IMR-90 (cell line): ENCODE measurements at regions not wholly inside any gene's neighbourhood (a gene's known extent, or its start where the extent isn't known, plus 50 kb on each side); places are given as distances from the start of the nearest gene placed in this dataset.

Experiments used
- ATAC-seq: fragments of 200-7000 bp; cut with Tn5 transposase; 2 replicates; pipeline ENCODE4 v1.9.1; 2020; ENCODE audit warnings: low read depth, mild to moderate bottlenecking, moderate library complexity
- BruUV-seq: library from RNA; stranded (reverse); fragments of 400-500 nt; replicated peaks from 2 replicates; lab custom pipeline; 2021; lab: Mats Ljungman, UMichigan
- CTCF ChIA-PET: fragments of 300-600 bp; formaldehyde crosslinking; extraction: SDS; loops from one replicate; lab custom pipeline; 2021; ENCODE audit warnings: antibody characterized with exemption; lab: Yijun Ruan, JAX
- POLR2A ChIA-PET: fragments of 300-600 bp; sonication (Branson Sonifier 250); formaldehyde crosslinking; loops from one replicate; lab custom pipeline; 2022; ENCODE audit warnings: antibody characterized with exemption; ENCODE audit not compliant: unreplicated experiment; lab: Charles Lee
- DNase-seq: peaks from one replicate; pipeline ENCODE4 v3.0.0; 2013
- H2AFZ ChIP-seq: replicated peaks from 2 replicates; pipeline ENCODE3; 2013; ENCODE audit warnings: low read length, mild to moderate bottlenecking; ENCODE audit not compliant: poor library complexity
- H2AK5ac ChIP-seq: 2 replicates; pipeline ENCODE4 v1.6.1; 2013; ENCODE audit warnings: low read depth, low read length, inconsistent platforms
- H2AK9ac ChIP-seq: replicated peaks from 2 replicates; pipeline ENCODE3; 2013; ENCODE audit warnings: mild to moderate bottlenecking, low read depth, low read length, moderate library complexity; ENCODE audit not compliant: poor library complexity
- H2BK120ac ChIP-seq: 2 replicates; pipeline ENCODE4 v1.6.1; 2013; ENCODE audit warnings: low read depth, low read length, inconsistent platforms
- H2BK15ac ChIP-seq: 3 replicates; pipeline ENCODE4 v1.6.1; 2013; ENCODE audit warnings: low read depth, low read length, inconsistent platforms
- H2BK20ac ChIP-seq: 2 replicates; pipeline ENCODE4 v1.6.1; 2013; ENCODE audit warnings: low read depth, mild to moderate bottlenecking, inconsistent platforms, low read length, moderate library complexity
- H2BK5ac ChIP-seq: 2 replicates; pipeline ENCODE4 v1.6.1; 2013; ENCODE audit warnings: mild to moderate bottlenecking, low read depth, low read length, inconsistent platforms; ENCODE audit not compliant: poor library complexity, severe bottlenecking
- H3K14ac ChIP-seq: replicated peaks from 2 replicates; pipeline ENCODE4 v1.6.1; 2013; ENCODE audit warnings: low read depth, low read length, inconsistent platforms
- H3K18ac ChIP-seq: 2 replicates; pipeline ENCODE4 v1.6.1; 2013; ENCODE audit warnings: low read depth, low read length, control low read depth
- H3K23ac ChIP-seq: 2 replicates; pipeline ENCODE4 v1.6.1; 2013; ENCODE audit warnings: low read depth, low read length, inconsistent platforms
- H3K27ac ChIP-seq: 2 replicates; pipeline ENCODE4 v1.5.1; 2013; ENCODE audit warnings: mild to moderate bottlenecking, control low read depth, low read length; ENCODE audit not compliant: insufficient read depth
- H3K27me3 ChIP-seq: 2 replicates; pipeline ENCODE4 v1.6.1; 2013; ENCODE audit warnings: low read length; ENCODE audit not compliant: control insufficient read depth, insufficient read depth
- H3K36me3 ChIP-seq: 2 replicates; pipeline ENCODE4 v1.6.1; 2013; ENCODE audit warnings: low read length, mixed read lengths; ENCODE audit not compliant: control insufficient read depth, insufficient read depth
- H3K4ac ChIP-seq: 2 replicates; pipeline ENCODE4 v1.6.1; 2013; ENCODE audit warnings: low read depth, low read length, inconsistent platforms
- H3K4me1 ChIP-seq: 2 replicates; pipeline ENCODE4 v1.6.1; 2013; ENCODE audit warnings: low read length, mixed read lengths; ENCODE audit not compliant: control insufficient read depth, insufficient read depth
- H3K4me2 ChIP-seq: 2 replicates; pipeline ENCODE4 v1.6.1; 2013; ENCODE audit warnings: low read depth, mild to moderate bottlenecking, control low read depth, low read length, moderate library complexity
- H3K4me3 ChIP-seq: 2 replicates; pipeline ENCODE4 v1.5.1; 2013; ENCODE audit warnings: low read depth, mild to moderate bottlenecking, control low read depth, low read length, moderate library complexity; ENCODE audit not compliant: insufficient read depth
- H3K56ac ChIP-seq: 2 replicates; pipeline ENCODE4 v1.6.1; 2013; ENCODE audit warnings: low read length, inconsistent platforms; ENCODE audit not compliant: insufficient read depth; ENCODE audit errors: extremely low read depth
- H3K79me1 ChIP-seq, 2 experiments: 2 replicates each; pipeline ENCODE4 v1.6.1; 2013; ENCODE audit warnings: low read length in 2 of 2, inconsistent platforms in 1 of 2, low read depth in 1 of 2
- H3K9ac ChIP-seq: 2 replicates; pipeline ENCODE4 v1.6.1; 2013; ENCODE audit warnings: low read depth, low read length, control low read depth
- H3K9me1 ChIP-seq: 2 replicates; pipeline ENCODE4 v1.6.1; 2013; ENCODE audit warnings: low read length, inconsistent platforms; ENCODE audit not compliant: insufficient read depth
- H3K9me3 ChIP-seq: 2 replicates; pipeline ENCODE4 v1.6.1; 2013; ENCODE audit warnings: low read length; ENCODE audit not compliant: control insufficient read depth, insufficient read depth
- H4K20me1 ChIP-seq: 2 replicates; pipeline ENCODE4 v1.6.1; 2013; ENCODE audit warnings: low read length, inconsistent platforms; ENCODE audit not compliant: insufficient read depth
- H4K5ac ChIP-seq: 2 replicates; pipeline ENCODE4 v1.6.1; 2013; ENCODE audit warnings: mild to moderate bottlenecking, low read depth, low read length, control low read depth
- H4K8ac ChIP-seq, 2 experiments: 2 replicates each; pipeline ENCODE4 v1.6.1; 2013; ENCODE audit warnings: low read depth in 2 of 2, low read length in 2 of 2, control low read depth in 1 of 2, inconsistent platforms in 1 of 2
- H4K91ac ChIP-seq: 2 replicates; pipeline ENCODE4 v1.6.1; 2013; ENCODE audit warnings: low read depth, low read length, inconsistent platforms; ENCODE audit not compliant: insufficient read depth
- CEBPB ChIP-seq: IDR thresholded peaks from 2 replicates; pipeline ENCODE4 v1.6.1; 2012; ENCODE audit warnings: low read depth, low read length, improper control_type of control experiment
- CHD1 ChIP-seq: IDR thresholded peaks from 2 replicates; pipeline ENCODE4 v1.6.1; 2012; ENCODE audit warnings: low read depth, low read length, improper control_type of control experiment
- MXI1 ChIP-seq: IDR thresholded peaks from 2 replicates; pipeline ENCODE4 v1.6.1; 2012; ENCODE audit warnings: low read depth, mild to moderate bottlenecking, low read length, moderate library complexity, borderline replicate concordance
- NFE2L2 ChIP-seq: fragments of 150-350 bp; IDR thresholded peaks from 2 replicates; pipeline ENCODE4 v1.6.1; 2016; ENCODE audit warnings: low read depth, mild to moderate bottlenecking, low read length
- WGBS, 2 experiments: methylation state at CpG; one replicate each; pipeline versions ENCODE4 v1.1.5 to v1.1.7; 2013; ENCODE audit warnings: missing lambda C conversion rate in 2 of 2; ENCODE audit not compliant: insufficient read length in 1 of 2; ENCODE audit errors: extremely low coverage in 2 of 2; 5-methylcytosine and 5-hydroxymethylcytosine counted together
- dilution Hi-C: fragments of 300-500 bp; cut with HindIII; formaldehyde crosslinking; loops from one replicate; pipeline ENCODE4 v1.14.3; 2018; ENCODE audit warnings: low sequenced_read_pairs; ENCODE audit not compliant: unreplicated experiment
- in situ Hi-C: fragments of 300-500 bp; cut with MboI; formaldehyde crosslinking; loops from 3 replicates; pipeline ENCODE4 v1.14.3; 2019; ENCODE audit warnings: low sequenced_read_pairs, inconsistent platforms, mixed read lengths
- intact Hi-C: fragments of 100-400 bp; cut with micrococcal nuclease; formaldehyde crosslinking; loops from 2 replicates; pipeline ENCODE4 v1.10.0; 2022
- TF ChIP-seq, protein P1 (sequence below): fragments of 150-350 bp; IDR thresholded peaks from 2 replicates; pipeline ENCODE4 v1.6.1; 2016; ENCODE audit warnings: low read depth, mild to moderate bottlenecking, low read length, moderate library complexity, borderline replicate concordance

DNA sequence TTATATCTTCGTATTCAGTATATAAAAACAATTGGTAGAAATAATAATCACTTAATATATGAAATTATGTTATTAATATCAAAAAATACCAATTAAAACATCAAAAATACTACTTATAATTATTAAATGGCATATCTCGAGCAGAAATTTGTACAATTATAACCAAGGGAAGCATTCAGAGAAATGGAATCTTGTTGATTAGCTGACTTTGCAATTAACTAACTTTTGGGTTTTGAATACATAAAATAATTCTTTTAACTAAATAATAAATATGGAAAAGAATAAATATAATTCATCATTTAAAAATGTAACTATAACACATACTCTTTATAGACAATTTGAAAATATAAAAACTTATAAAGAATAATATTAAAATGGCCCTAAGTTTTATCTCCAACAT is 160.2 kb upstream of the LRRN1 start:
- Histone ChIP-seq H3K9me3 (peaks cover 9% of the 10 kb centered on the region; the same call in 1 of the 2 replicates), H3K4me2 (no peak overlapping the region), H3K9ac (no peak overlapping the region), H3K27me3 (no peaks in the 10 kb centered on the region), H4K20me1 (no peaks in the 10 kb centered on the region), H3K56ac (no peak overlapping the region), H3K36me3 (no peaks in the 10 kb centered on the region), H2AK9ac (no peak overlapping the region), H2BK120ac (no peak overlapping the region), H3K4ac (no peak overlapping the region), H3K4me1 (no peaks in the 10 kb centered on the region), H3K9me1 (no peaks in the 10 kb centered on the region), H2AK5ac (no peak overlapping the region), H3K23ac (no peak overlapping the region), H3K79me1 (no peaks in the 10 kb centered on the region), H4K91ac (no peak overlapping the region), H2BK5ac (no peak overlapping the region), H4K8ac (no peak overlapping the region), H3K4me3 (no peak overlapping the region), H3K27ac (no peak overlapping the region), H4K5ac (no peak overlapping the region), H2BK20ac (no peak overlapping the region), H3K18ac (no peak overlapping the region), H3K14ac (no peak overlapping the region), H2BK15ac (no peak overlapping the region), H2AFZ (no peak overlapping the region)
- intact Hi-C loops, result no loop called here
- ATAC-seq, result no peak
- CTCF ChIA-PET, result interaction anchor here (0.6 kb wide), 1 partner anchor 97 kb away, joined by 3 read pairs; no protein-coding TSS in a partner anchor
- POLR2A ChIA-PET, result no interaction called here
- no CpG with 5 or more reads among the region's 2 CpGs for WGBS, 2 experiments
- in situ Hi-C loops, result no loop called here
- TF ChIP-seq CEBPB (no peak), NFE2L2 (no peak), CHD1 (no peak), MXI1 (no peak)
- TF ChIP-seq, protein P1, sequence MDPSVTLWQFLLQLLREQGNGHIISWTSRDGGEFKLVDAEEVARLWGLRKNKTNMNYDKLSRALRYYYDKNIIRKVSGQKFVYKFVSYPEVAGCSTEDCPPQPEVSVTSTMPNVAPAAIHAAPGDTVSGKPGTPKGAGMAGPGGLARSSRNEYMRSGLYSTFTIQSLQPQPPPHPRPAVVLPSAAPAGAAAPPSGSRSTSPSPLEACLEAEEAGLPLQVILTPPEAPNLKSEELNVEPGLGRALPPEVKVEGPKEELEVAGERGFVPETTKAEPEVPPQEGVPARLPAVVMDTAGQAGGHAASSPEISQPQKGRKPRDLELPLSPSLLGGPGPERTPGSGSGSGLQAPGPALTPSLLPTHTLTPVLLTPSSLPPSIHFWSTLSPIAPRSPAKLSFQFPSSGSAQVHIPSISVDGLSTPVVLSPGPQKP, result no peak
- no peak for DNase-seq
- dilution Hi-C loops, result no loop called here
- BruUV-seq, result no TSS peak
